ENCODE measurements at regions not wholly inside any gene's neighbourhood (a gene's known extent, or its start where the extent isn't known, plus 50 kb on each side); places are given as distances from the start of the nearest gene placed in this dataset.
A peak's percentile ranks its signal among the peaks of the same experiment; 100 is the strongest.

DNA sequence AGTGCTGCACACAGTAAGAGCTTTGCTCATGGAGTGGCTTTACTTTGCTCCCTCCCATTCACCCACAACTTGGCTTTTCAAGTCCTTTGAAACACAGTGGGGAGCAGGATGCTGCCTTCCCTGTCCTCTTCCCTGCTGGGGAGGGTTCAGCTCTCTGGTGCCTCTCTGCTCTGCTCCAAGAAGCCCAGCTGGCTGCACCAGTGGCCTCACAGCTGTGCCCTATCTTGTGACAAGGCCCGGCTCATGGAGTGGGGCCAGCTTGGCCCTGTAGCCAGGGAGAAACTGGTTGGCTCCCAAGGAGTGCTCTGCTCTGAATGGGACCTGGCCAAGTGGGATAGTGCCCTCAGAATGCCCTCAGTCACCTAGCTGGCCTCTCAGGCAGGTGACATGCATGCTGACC, 212.3 kb upstream of the ZMIZ1 start:
- intact Hi-C loops (cut with DNase I) = loop anchor here in 1 of 2 donors (10.0 kb wide), 2 partner anchors 198 to 338 kb away; no protein-coding TSS in a partner anchor
- H3K9me3 ChIP-seq (replicated peaks in 1 of 3) = no peaks in the 10 kb centered on the region
- H3K36me3 ChIP-seq (replicated peaks in 1 of 2) = no peaks in the 10 kb centered on the region
- no peak overlapping the region for H3K4me3 ChIP-seq
- H3K4me1 ChIP-seq (replicated peaks in 1 of 2) = peaks cover 4 to 10% of the 10 kb centered on the region in 2 donors
- no peak for TF ChIP-seq POLR2A (IDR thresholded peaks at IDR 0.05)
- TF ChIP-seq, protein P1, sequence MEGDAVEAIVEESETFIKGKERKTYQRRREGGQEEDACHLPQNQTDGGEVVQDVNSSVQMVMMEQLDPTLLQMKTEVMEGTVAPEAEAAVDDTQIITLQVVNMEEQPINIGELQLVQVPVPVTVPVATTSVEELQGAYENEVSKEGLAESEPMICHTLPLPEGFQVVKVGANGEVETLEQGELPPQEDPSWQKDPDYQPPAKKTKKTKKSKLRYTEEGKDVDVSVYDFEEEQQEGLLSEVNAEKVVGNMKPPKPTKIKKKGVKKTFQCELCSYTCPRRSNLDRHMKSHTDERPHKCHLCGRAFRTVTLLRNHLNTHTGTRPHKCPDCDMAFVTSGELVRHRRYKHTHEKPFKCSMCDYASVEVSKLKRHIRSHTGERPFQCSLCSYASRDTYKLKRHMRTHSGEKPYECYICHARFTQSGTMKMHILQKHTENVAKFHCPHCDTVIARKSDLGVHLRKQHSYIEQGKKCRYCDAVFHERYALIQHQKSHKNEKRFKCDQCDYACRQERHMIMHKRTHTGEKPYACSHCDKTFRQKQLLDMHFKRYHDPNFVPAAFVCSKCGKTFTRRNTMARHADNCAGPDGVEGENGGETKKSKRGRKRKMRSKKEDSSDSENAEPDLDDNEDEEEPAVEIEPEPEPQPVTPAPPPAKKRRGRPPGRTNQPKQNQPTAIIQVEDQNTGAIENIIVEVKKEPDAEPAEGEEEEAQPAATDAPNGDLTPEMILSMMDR (IDR thresholded peaks at IDR 0.05) = no peak
- no peaks in the 10 kb centered on the region for H3K27me3 ChIP-seq
- WGBS, 4 donors = 38 to 47% (median 43%) methylated on average over 1 of the region's 1 CpG; no CpG with 5 or more reads in 1 of the 4 donors
- H3K27ac ChIP-seq = no peak overlapping the region
- peak; percentile 57 to 89 (median 79) for DNase-seq

- H3K4me3 ChIP-seq = no peak overlapping the region
- H3K9me3 ChIP-seq (replicated peaks in 1 of 3) = no peaks in the 10 kb centered on the region
- WGBS, 4 donors = 97 to 100% (median 99%) methylated on average over 3 of the region's 3 CpGs
- DNase-seq = no peak
- H3K27me3 ChIP-seq = no peaks in the 10 kb centered on the region
- no peak overlapping the region for H3K27ac ChIP-seq
- H3K36me3 ChIP-seq (replicated peaks in 1 of 2) = no peaks in the 10 kb centered on the region
- intact Hi-C loops (cut with DNase I) = loop anchor here in 1 of 2 donors (10.0 kb wide), 2 partner anchors 198 to 338 kb away; no protein-coding TSS in a partner anchor
- H3K4me1 ChIP-seq (replicated peaks in 1 of 2) = peaks cover 4 to 10% of the 10 kb centered on the region in 2 donors
- TF ChIP-seq POLR2A (IDR thresholded peaks at IDR 0.05) = no peak
- TF ChIP-seq, protein P1 (IDR thresholded peaks at IDR 0.05) = no peak
These were observed 211.6 kb upstream of the ZMIZ1 start for GRCh38 chr10:78857193-78857592.

- intact Hi-C loops (cut with DNase I) = loop anchor here in 1 of 2 donors (10.0 kb wide), 2 partner anchors 196 to 336 kb away; no protein-coding TSS in a partner anchor
- Histone ChIP-seq H3K27ac (no peak overlapping the region), H3K9me3 (replicated peaks in 1 of 3) (no peaks in the 10 kb centered on the region), H3K4me1 (replicated peaks in 1 of 2) (peaks cover 4 to 10% of the 10 kb centered on the region in 2 donors), H3K4me3 (no peak overlapping the region), H3K27me3 (no peaks in the 10 kb centered on the region), H3K36me3 (replicated peaks in 1 of 2) (no peaks in the 10 kb centered on the region)
- WGBS, 4 donors = 81 to 86% (median 85%) methylated on average over 3 to 5 of the region's 5 CpGs
- DNase-seq = peak in 1 of 7 donors; percentile 41
- TF ChIP-seq POLR2A (IDR thresholded peaks at IDR 0.05) = no peak
- TF ChIP-seq, protein P1 (IDR thresholded peaks at IDR 0.05) = no peak
These were observed 209.5 kb upstream of the ZMIZ1 start for GRCh38 chr10:78859266-78859665.

- WGBS, 4 donors = 76 to 92% (median 80%) methylated on average over 5 of the region's 5 CpGs
- intact Hi-C loops (cut with DNase I) = loop anchor here in 1 of 2 donors (10.0 kb wide), 2 partner anchors 195 to 335 kb away; no protein-coding TSS in a partner anchor
- TF ChIP-seq, protein P1 (IDR thresholded peaks at IDR 0.05) = no peak
- no peak for TF ChIP-seq POLR2A (IDR thresholded peaks at IDR 0.05)
These were observed 209.0 kb upstream of the ZMIZ1 start for GRCh38 chr10:78859769-78860168.

More at GRCh38 chr10:78859769-78860168, 209.0 kb upstream of the ZMIZ1 start:
- Histone ChIP-seq H3K4me1 (replicated peaks in 1 of 2) (peaks cover 4 to 10% of the 10 kb centered on the region in 2 donors), H3K27ac (no peak overlapping the region), H3K4me3 (no peak overlapping the region), H3K27me3 (no peaks in the 10 kb centered on the region), H3K9me3 (replicated peaks in 1 of 3) (no peaks in the 10 kb centered on the region), H3K36me3 (replicated peaks in 1 of 2) (no peaks in the 10 kb centered on the region)
- peak in 1 of 7 donors; percentile 36 for DNase-seq
